ENCODE measurements at regions not wholly inside any gene's neighbourhood (a gene's known extent, or its start where the extent isn't known, plus 50 kb on each side); places are given as distances from the start of the nearest gene placed in this dataset.

DNA sequence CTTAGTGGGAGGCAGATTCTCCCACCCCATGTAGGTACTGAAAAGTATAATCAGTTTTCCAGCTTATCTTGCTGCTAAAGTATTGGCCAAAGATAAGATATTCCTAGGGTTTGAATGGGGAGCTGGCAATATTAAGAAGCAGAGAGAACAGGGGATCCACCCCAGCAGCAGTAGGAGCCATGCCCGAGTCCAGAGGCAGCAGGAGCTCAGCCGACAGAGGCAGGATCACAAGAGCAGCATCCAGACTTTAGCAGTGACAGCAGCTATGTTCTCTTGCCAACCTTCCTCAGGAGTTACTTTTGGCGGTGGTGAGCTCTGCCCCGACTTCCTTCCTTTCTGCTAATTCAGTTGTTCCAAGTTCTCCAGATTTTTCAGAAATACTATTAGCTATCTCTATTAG, 224.5 kb downstream of the GADD45G start:
- no peak overlapping the region for H2AFZ ChIP-seq (ENCODE audit: low read depth)
- no peak for DNase-seq
- H3K79me2 ChIP-seq (ENCODE audit: insufficient read depth) = no peaks in the 10 kb centered on the region
- H4K20me1 ChIP-seq (ENCODE audit: insufficient read depth) = no peaks in the 10 kb centered on the region
- no peaks in the 10 kb centered on the region for H3K9me3 ChIP-seq
- H3K9me2 ChIP-seq = no peaks in the 10 kb centered on the region
- no peak overlapping the region for H3K27ac ChIP-seq (ENCODE audit: low read depth in 2 of 2, low read length in 1 of 2)
- ChIA-PET CTCF (no interaction called here), POLR2A (no interaction called here)
- H3K4me1 ChIP-seq (ENCODE audit: control insufficient read depth in 1 of 2, insufficient read depth in 2 of 2, low read depth in 1 of 2, low read length in 1 of 2) = peaks cover 0 to 4% of the 10 kb centered on the region in 2 experiments; a peak in 2 of 4 replicates
- no peak for TF ChIP-seq MEF2A (IDR thresholded peaks at IDR 0.05; ENCODE audit: borderline replicate concordance, low read depth)
- no peak for TF ChIP-seq TAF1 (IDR thresholded peaks at IDR 0.05; ENCODE audit: borderline replicate concordance, low read depth, low read length)
- no peak for TF ChIP-seq ELF1 (IDR thresholded peaks at IDR 0.05)
- TF ChIP-seq TEAD4 (IDR thresholded peaks at IDR 0.05; ENCODE audit: borderline replicate concordance, insufficient read depth) = no peak
- TF ChIP-seq FOXM1 (IDR thresholded peaks at IDR 0.05; ENCODE audit: low read depth) = no peak
- TF ChIP-seq, protein P1, sequence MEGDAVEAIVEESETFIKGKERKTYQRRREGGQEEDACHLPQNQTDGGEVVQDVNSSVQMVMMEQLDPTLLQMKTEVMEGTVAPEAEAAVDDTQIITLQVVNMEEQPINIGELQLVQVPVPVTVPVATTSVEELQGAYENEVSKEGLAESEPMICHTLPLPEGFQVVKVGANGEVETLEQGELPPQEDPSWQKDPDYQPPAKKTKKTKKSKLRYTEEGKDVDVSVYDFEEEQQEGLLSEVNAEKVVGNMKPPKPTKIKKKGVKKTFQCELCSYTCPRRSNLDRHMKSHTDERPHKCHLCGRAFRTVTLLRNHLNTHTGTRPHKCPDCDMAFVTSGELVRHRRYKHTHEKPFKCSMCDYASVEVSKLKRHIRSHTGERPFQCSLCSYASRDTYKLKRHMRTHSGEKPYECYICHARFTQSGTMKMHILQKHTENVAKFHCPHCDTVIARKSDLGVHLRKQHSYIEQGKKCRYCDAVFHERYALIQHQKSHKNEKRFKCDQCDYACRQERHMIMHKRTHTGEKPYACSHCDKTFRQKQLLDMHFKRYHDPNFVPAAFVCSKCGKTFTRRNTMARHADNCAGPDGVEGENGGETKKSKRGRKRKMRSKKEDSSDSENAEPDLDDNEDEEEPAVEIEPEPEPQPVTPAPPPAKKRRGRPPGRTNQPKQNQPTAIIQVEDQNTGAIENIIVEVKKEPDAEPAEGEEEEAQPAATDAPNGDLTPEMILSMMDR (IDR thresholded peaks at IDR 0.05) = no peak
- no peak for TF ChIP-seq EZH2phosphoT487 (IDR thresholded peaks at IDR 0.05; ENCODE audit: borderline replicate concordance, low read depth)
- no peak for TF ChIP-seq NRF1 (IDR thresholded peaks at IDR 0.05; ENCODE audit: low read depth, low read length)
- no peak for TF ChIP-seq FOSL2 (IDR thresholded peaks at IDR 0.05; ENCODE audit: borderline replicate concordance, low read depth)
- TF ChIP-seq, protein P2, sequence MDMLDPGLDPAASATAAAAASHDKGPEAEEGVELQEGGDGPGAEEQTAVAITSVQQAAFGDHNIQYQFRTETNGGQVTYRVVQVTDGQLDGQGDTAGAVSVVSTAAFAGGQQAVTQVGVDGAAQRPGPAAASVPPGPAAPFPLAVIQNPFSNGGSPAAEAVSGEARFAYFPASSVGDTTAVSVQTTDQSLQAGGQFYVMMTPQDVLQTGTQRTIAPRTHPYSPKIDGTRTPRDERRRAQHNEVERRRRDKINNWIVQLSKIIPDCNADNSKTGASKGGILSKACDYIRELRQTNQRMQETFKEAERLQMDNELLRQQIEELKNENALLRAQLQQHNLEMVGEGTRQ (IDR thresholded peaks at IDR 0.05; ENCODE audit: borderline replicate concordance, low read depth, low read length) = no peak
- TF ChIP-seq POLR2AphosphoS5 (IDR thresholded peaks at IDR 0.05; ENCODE audit: low read depth, low read length) = no peak
- TF ChIP-seq GABPA (IDR thresholded peaks at IDR 0.05; ENCODE audit: low read depth) = no peak
- no peak for TF ChIP-seq NFIC (IDR thresholded peaks at IDR 0.05; ENCODE audit: borderline replicate concordance)
- no peak for TF ChIP-seq CHD2 (IDR thresholded peaks at IDR 0.05; ENCODE audit: low read length, partially characterized antibody)
- TF ChIP-seq, protein P3, sequence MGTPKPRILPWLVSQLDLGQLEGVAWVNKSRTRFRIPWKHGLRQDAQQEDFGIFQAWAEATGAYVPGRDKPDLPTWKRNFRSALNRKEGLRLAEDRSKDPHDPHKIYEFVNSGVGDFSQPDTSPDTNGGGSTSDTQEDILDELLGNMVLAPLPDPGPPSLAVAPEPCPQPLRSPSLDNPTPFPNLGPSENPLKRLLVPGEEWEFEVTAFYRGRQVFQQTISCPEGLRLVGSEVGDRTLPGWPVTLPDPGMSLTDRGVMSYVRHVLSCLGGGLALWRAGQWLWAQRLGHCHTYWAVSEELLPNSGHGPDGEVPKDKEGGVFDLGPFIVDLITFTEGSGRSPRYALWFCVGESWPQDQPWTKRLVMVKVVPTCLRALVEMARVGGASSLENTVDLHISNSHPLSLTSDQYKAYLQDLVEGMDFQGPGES (IDR thresholded peaks at IDR 0.05; ENCODE audit: low read depth, low read length) = no peak
- TF ChIP-seq, protein P4, sequence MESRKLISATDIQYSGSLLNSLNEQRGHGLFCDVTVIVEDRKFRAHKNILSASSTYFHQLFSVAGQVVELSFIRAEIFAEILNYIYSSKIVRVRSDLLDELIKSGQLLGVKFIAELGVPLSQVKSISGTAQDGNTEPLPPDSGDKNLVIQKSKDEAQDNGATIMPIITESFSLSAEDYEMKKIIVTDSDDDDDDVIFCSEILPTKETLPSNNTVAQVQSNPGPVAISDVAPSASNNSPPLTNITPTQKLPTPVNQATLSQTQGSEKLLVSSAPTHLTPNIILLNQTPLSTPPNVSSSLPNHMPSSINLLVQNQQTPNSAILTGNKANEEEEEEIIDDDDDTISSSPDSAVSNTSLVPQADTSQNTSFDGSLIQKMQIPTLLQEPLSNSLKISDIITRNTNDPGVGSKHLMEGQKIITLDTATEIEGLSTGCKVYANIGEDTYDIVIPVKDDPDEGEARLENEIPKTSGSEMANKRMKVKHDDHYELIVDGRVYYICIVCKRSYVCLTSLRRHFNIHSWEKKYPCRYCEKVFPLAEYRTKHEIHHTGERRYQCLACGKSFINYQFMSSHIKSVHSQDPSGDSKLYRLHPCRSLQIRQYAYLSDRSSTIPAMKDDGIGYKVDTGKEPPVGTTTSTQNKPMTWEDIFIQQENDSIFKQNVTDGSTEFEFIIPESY (IDR thresholded peaks at IDR 0.05; ENCODE audit: borderline replicate concordance, low read depth) = no peak
- TF ChIP-seq RXRA (IDR thresholded peaks at IDR 0.05; ENCODE audit: borderline replicate concordance, low read depth) = no peak
- TF ChIP-seq, protein P5, sequence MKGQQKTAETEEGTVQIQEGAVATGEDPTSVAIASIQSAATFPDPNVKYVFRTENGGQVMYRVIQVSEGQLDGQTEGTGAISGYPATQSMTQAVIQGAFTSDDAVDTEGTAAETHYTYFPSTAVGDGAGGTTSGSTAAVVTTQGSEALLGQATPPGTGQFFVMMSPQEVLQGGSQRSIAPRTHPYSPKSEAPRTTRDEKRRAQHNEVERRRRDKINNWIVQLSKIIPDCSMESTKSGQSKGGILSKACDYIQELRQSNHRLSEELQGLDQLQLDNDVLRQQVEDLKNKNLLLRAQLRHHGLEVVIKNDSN (IDR thresholded peaks at IDR 0.05; ENCODE audit: borderline replicate concordance, low read depth) = no peak
- no peak for TF ChIP-seq JUND (IDR thresholded peaks at IDR 0.05)
- 37% methylated on average over 4 of the region's 4 CpGs for WGBS (ENCODE audit: low lambda C conversion rate)
- H3K27me3 ChIP-seq (ENCODE audit: insufficient read depth) = no peaks in the 10 kb centered on the region
- H3K4me2 ChIP-seq = no peak overlapping the region
- H3F3A ChIP-seq (replicated peaks; ENCODE audit: insufficient read depth) = no peaks in the 10 kb centered on the region
- no peak overlapping the region for H3K9ac ChIP-seq
- H3K36me3 ChIP-seq (replicated peaks in 1 of 2; ENCODE audit: control insufficient read depth in 1 of 2, insufficient read depth in 2 of 2, low read length in 1 of 2) = no peaks in the 10 kb centered on the region
- no peak overlapping the region for H3K4me3 ChIP-seq (ENCODE audit: low read depth in 2 of 2, low read length in 1 of 2)

All from SK-N-SH (cell line).